HFFc6 (cell line): ENCODE measurements at regions not wholly inside any gene's neighbourhood (a gene's known extent, or its start where the extent isn't known, plus 50 kb on each side); places are given as distances from the start of the nearest gene placed in this dataset.

Source experiments
- DNase-seq: peaks from one replicate; pipeline ENCODE4 v3.0.0-alpha.2; 2018
- H3K27ac Mint-ChIP-seq: 2 replicates; pipeline ENCODE4 v1.8.0; 2020; ENCODE audit warnings: mild to moderate bottlenecking, mixed read lengths
- H3K27me3 Mint-ChIP-seq: 2 replicates; pipeline ENCODE4 v1.8.0; 2021; ENCODE audit warnings: mild to moderate bottlenecking, moderate library complexity, mixed read lengths; ENCODE audit not compliant: insufficient read depth
- H3K36me3 Mint-ChIP-seq: 2 replicates; pipeline ENCODE4 v1.8.0; 2021; ENCODE audit warnings: low read depth, mixed read lengths
- H3K4me1 Mint-ChIP-seq: 2 replicates; pipeline ENCODE4 v1.8.0; 2020; ENCODE audit warnings: low read depth, mixed read lengths
- H3K4me3 Mint-ChIP-seq: 2 replicates; pipeline ENCODE4 v1.8.0; 2020; ENCODE audit warnings: mild to moderate bottlenecking, moderate library complexity, mixed read lengths
- H3K9me3 Mint-ChIP-seq: 2 replicates; pipeline ENCODE4 v1.8.0; 2020; ENCODE audit warnings: mild to moderate bottlenecking, mixed read lengths
- TF ChIP-seq, protein P1 (sequence below): fragments of 200-600 bp; sonication (generic); IDR thresholded peaks from 2 replicates; pipeline ENCODE4 v1.5.0; 2021; ENCODE audit warnings: antibody characterized with exemption, mild to moderate bottlenecking

DNA sequence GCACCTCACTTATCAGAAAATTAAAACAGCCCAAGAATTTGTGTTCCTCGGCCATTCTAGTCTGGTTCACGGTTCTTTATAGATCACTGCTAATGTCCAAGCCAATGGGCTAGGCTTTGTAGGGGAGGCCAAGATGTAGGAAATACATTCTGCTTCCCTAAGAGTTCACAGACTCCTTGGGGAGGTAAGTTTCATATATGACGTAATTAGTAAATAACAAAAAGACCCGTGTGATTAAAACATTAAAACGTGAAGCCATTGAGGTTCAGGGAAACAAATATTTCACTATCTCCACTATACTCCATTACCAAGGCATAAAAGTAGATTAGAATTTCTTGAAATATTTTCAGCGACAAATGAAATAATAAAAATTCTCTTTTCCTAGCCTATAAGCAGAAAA is 272.5 kb upstream of the KLHL29 start:
- Mint-ChIP-seq H3K4me3 (no peak overlapping the region), H3K36me3 (no peaks in the 10 kb centered on the region), H3K9me3 (peaks cover 36% of the 10 kb centered on the region), H3K27ac (no peak overlapping the region), H3K4me1 (no peaks in the 10 kb centered on the region), H3K27me3 (no peaks in the 10 kb centered on the region; the same call in 1 of the 2 replicates)
- TF ChIP-seq, protein P1, sequence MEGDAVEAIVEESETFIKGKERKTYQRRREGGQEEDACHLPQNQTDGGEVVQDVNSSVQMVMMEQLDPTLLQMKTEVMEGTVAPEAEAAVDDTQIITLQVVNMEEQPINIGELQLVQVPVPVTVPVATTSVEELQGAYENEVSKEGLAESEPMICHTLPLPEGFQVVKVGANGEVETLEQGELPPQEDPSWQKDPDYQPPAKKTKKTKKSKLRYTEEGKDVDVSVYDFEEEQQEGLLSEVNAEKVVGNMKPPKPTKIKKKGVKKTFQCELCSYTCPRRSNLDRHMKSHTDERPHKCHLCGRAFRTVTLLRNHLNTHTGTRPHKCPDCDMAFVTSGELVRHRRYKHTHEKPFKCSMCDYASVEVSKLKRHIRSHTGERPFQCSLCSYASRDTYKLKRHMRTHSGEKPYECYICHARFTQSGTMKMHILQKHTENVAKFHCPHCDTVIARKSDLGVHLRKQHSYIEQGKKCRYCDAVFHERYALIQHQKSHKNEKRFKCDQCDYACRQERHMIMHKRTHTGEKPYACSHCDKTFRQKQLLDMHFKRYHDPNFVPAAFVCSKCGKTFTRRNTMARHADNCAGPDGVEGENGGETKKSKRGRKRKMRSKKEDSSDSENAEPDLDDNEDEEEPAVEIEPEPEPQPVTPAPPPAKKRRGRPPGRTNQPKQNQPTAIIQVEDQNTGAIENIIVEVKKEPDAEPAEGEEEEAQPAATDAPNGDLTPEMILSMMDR, result no peak
- DNase-seq, result no peak

GRCh38 chr2:23114299-23114698 is 270.7 kb upstream of the KLHL29 start:
- Mint-ChIP-seq H3K4me3 (no peak overlapping the region), H3K9me3 (peaks cover 44% of the 10 kb centered on the region), H3K4me1 (no peaks in the 10 kb centered on the region), H3K36me3 (no peaks in the 10 kb centered on the region), H3K27me3 (peaks cover 2% of the 10 kb centered on the region), H3K27ac (no peak overlapping the region)
- TF ChIP-seq, protein P1, result no peak
- DNase-seq, result no peak

DNA sequence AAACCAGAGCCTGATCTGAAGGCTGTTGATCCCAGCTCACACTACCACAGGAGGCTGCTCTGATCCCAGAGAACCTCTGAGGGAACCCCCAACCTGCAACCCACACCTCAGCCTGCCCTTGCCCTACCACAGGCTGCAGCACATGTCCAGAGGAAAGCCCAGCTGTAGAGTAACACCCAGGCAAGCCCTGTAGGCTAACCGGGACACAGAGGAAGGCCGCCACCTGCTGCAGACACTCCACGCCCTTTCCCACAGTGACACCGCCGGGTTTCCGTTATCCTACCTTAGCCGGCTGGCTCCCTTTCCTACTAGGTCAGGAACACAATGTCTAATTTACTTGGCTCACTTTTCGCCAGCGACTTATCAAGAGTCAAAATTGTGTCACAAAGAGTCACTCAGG is 266.7 kb upstream of the KLHL29 start:
- TF ChIP-seq, protein P1, result no peak
- Mint-ChIP-seq H3K4me1 (no peaks in the 10 kb centered on the region), H3K4me3 (no peak overlapping the region), H3K27ac (no peak overlapping the region), H3K36me3 (no peaks in the 10 kb centered on the region), H3K27me3 (peaks cover 2% of the 10 kb centered on the region), H3K9me3 (peaks cover 53% of the 10 kb centered on the region)
- no peak for DNase-seq

GRCh38 chr2:23118894-23119293 is 266.1 kb upstream of the KLHL29 start:
- H3K36me3 Mint-ChIP-seq, result no peaks in the 10 kb centered on the region
- peaks cover 51% of the 10 kb centered on the region for H3K9me3 Mint-ChIP-seq
- H3K27ac Mint-ChIP-seq, result no peak overlapping the region
- peaks cover 2% of the 10 kb centered on the region for H3K27me3 Mint-ChIP-seq
- TF ChIP-seq, protein P1, result no peak
- DNase-seq, result no peak
- no peaks in the 10 kb centered on the region for H3K4me1 Mint-ChIP-seq
- H3K4me3 Mint-ChIP-seq, result no peak overlapping the region

GRCh38 chr2:23120161-23120560 is 264.8 kb upstream of the KLHL29 start:
- Mint-ChIP-seq H3K4me3 (no peak overlapping the region), H3K27ac (no peak overlapping the region), H3K4me1 (no peaks in the 10 kb centered on the region), H3K27me3 (peaks cover 2% of the 10 kb centered on the region), H3K9me3 (peaks cover 47% of the 10 kb centered on the region), H3K36me3 (no peaks in the 10 kb centered on the region)
- TF ChIP-seq, protein P1, result no peak
- DNase-seq, result no peak

GRCh38 chr2:23121968-23122648 is 262.9 kb upstream of the KLHL29 start:
- TF ChIP-seq, protein P1, result no peak
- no peak overlapping the region for H3K27ac Mint-ChIP-seq
- no peak for DNase-seq

More at GRCh38 chr2:23121968-23122648, 262.9 kb upstream of the KLHL29 start:
- no peaks in the 10 kb centered on the region for H3K36me3 Mint-ChIP-seq
- H3K4me1 Mint-ChIP-seq, result no peaks in the 10 kb centered on the region
- H3K27me3 Mint-ChIP-seq, result peaks cover 2% of the 10 kb centered on the region
- peaks cover 42% of the 10 kb centered on the region for H3K9me3 Mint-ChIP-seq
- no peak overlapping the region for H3K4me3 Mint-ChIP-seq
